ENCODE measurements at regions not wholly inside any gene's neighbourhood (a gene's known extent, or its start where the extent isn't known, plus 50 kb on each side); places are given as distances from the start of the nearest gene placed in this dataset.

- Histone ChIP-seq H3K27ac (no peak overlapping the region), H3K4me1 (no peaks in the 10 kb centered on the region), H3K36me3 (no peaks in the 10 kb centered on the region), H3K27me3 (no peaks in the 10 kb centered on the region), H3K9me3 (no peaks in the 10 kb centered on the region), H3K4me3 (no peak overlapping the region)
- no peak for DNase-seq
- TF ChIP-seq POLR2A (IDR thresholded peaks at IDR 0.05) (no peak), CTCF (IDR thresholded peaks at IDR 0.05) (no peak)
- intact Hi-C loops (cut with DNase I): no loop called here
Measured at GRCh38 chr3:116916836-116917235, 207.3 kb downstream of the TUSC7 start.

GRCh38 chr3:116920826-116921610, 211.4 kb downstream of the TUSC7 start:
- DNase-seq: no peak
- Histone ChIP-seq H3K36me3 (no peaks in the 10 kb centered on the region), H3K27ac (no peak overlapping the region), H3K9me3 (no peaks in the 10 kb centered on the region), H3K4me3 (no peak overlapping the region), H3K4me1 (no peaks in the 10 kb centered on the region), H3K27me3 (no peaks in the 10 kb centered on the region)
- 59 to 67% methylated on average over 3 of the region's 3 CpGs for WGBS, 2 donors
- intact Hi-C loops (cut with DNase I): no loop called here
- TF ChIP-seq CTCF (IDR thresholded peaks at IDR 0.05) (no peak), POLR2A (IDR thresholded peaks at IDR 0.05) (no peak)

GRCh38 chr3:116927918-116928317, 218.3 kb downstream of the TUSC7 start:
- Histone ChIP-seq H3K9me3 (no peaks in the 10 kb centered on the region), H3K4me1 (no peaks in the 10 kb centered on the region), H3K27ac (no peak overlapping the region), H3K4me3 (no peak overlapping the region), H3K27me3 (no peaks in the 10 kb centered on the region), H3K36me3 (no peaks in the 10 kb centered on the region)
- TF ChIP-seq CTCF (IDR thresholded peaks at IDR 0.05) (no peak), POLR2A (IDR thresholded peaks at IDR 0.05) (no peak)
- DNase-seq: no peak
- WGBS, 2 donors: 54% methylated on average over 3 of the region's 4 CpGs; no CpG with 5 or more reads in 1 of the 2 donors
- intact Hi-C loops (cut with DNase I): no loop called here

GRCh38 chr3:116929505-116930222, 220.1 kb downstream of the TUSC7 start:
- TF ChIP-seq POLR2A (IDR thresholded peaks at IDR 0.05) (no peak), CTCF (IDR thresholded peaks at IDR 0.05) (no peak)
- WGBS, 2 donors: 69 to 78% methylated on average over 3 of the region's 3 CpGs
- no peak for DNase-seq
- H3K27ac ChIP-seq: no peak overlapping the region
- H3K27me3 ChIP-seq: no peaks in the 10 kb centered on the region
- H3K9me3 ChIP-seq: no peaks in the 10 kb centered on the region
- H3K4me1 ChIP-seq: no peaks in the 10 kb centered on the region
- no peak overlapping the region for H3K4me3 ChIP-seq
- H3K36me3 ChIP-seq: no peaks in the 10 kb centered on the region
- intact Hi-C loops (cut with DNase I): no loop called here

- 67 to 75% methylated on average over 4 to 5 of the region's 5 CpGs for WGBS, 2 donors
- intact Hi-C loops (cut with DNase I): no loop called here
- no peak overlapping the region for H3K27ac ChIP-seq
Measured at GRCh38 chr3:116930786-116931185, 221.2 kb downstream of the TUSC7 start.

More at GRCh38 chr3:116930786-116931185, 221.2 kb downstream of the TUSC7 start:
- no peaks in the 10 kb centered on the region for H3K4me1 ChIP-seq
- H3K9me3 ChIP-seq: no peaks in the 10 kb centered on the region
- no peak for TF ChIP-seq POLR2A (IDR thresholded peaks at IDR 0.05)
- H3K36me3 ChIP-seq: no peaks in the 10 kb centered on the region
- H3K27me3 ChIP-seq: no peaks in the 10 kb centered on the region
- DNase-seq: no peak
- H3K4me3 ChIP-seq: no peak overlapping the region
